ENCODE measurements at regions not wholly inside any gene's neighbourhood (a gene's known extent, or its start where the extent isn't known, plus 50 kb on each side); places are given as distances from the start of the nearest gene placed in this dataset.

DNA sequence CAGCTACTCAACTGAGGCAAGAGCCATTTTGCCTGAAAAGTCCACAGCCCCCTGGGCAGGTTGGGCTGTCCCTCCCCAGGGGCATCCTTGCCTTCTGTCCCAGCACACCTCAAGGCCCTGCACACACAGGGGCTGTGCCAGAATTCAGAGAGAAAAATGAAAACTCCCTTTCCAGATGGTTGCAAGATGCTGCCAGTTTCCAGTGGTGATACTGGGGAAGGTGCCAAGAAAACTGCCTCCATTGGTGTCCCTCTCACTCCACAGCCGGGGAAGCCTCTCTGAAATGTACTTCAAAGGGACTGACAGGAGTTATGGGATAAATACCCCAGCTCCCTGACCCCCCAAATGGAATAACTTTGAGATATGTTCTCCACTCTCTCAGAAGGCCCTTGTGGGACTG is 154.2 kb upstream of the MAFB start:
- H3K36me3 ChIP-seq = no peaks in the 10 kb centered on the region
- H3K4me3 ChIP-seq (ENCODE audit: low read depth, low read length) = no peak overlapping the region
- no peaks in the 10 kb centered on the region for H3K4me1 ChIP-seq
- no peak for DNase-seq
- H3K27me3 ChIP-seq = no peaks in the 10 kb centered on the region; the same call in 1 of the 2 replicates
- no peak for TF ChIP-seq CTCF (IDR thresholded peaks at IDR 0.05; ENCODE audit: low read depth, low read length)
- H3K9me3 ChIP-seq = no peaks in the 10 kb centered on the region

DNA sequence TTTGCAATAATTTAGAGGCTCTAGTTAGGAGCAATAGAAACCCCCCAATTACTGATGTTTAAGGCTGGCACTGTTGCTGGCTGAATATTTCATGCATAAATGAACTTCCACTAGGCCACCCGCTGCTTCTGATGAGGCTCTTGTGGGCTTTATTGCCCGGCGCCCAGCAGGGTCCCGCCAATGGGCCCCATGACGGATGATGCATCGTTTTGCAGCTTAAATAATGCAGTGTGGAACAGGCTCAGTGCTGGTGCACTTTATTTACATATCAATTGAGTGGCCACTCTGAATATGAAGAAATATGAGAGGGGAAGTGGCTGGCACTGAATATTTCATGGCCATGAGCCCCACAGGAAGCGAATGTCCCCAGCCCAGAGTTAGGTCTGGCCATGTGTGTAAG is 155.3 kb upstream of the MAFB start:
- Histone ChIP-seq H3K4me1 (no peaks in the 10 kb centered on the region), H3K36me3 (no peaks in the 10 kb centered on the region), H3K27me3 (no peaks in the 10 kb centered on the region; the same call in 1 of the 2 replicates), H3K9me3 (no peaks in the 10 kb centered on the region), H3K4me3 (ENCODE audit: low read depth, low read length) (no peak overlapping the region)
- no peak for TF ChIP-seq CTCF (IDR thresholded peaks at IDR 0.05; ENCODE audit: low read depth, low read length)
- no peak for DNase-seq

- H3K4me3 ChIP-seq (ENCODE audit: low read depth, low read length) = no peak overlapping the region
- no peaks in the 10 kb centered on the region for H3K4me1 ChIP-seq
- no peak for TF ChIP-seq CTCF (IDR thresholded peaks at IDR 0.05; ENCODE audit: low read depth, low read length)
- no peaks in the 10 kb centered on the region for H3K36me3 ChIP-seq
- no peaks in the 10 kb centered on the region for H3K27me3 ChIP-seq
- H3K9me3 ChIP-seq = no peaks in the 10 kb centered on the region
- no peak for DNase-seq
Measured at GRCh38 chr20:40848096-40848495, 159.1 kb upstream of the MAFB start.

GRCh38 chr20:40848526-40848925 is 159.5 kb upstream of the MAFB start:
- DNase-seq = no peak

DNA sequence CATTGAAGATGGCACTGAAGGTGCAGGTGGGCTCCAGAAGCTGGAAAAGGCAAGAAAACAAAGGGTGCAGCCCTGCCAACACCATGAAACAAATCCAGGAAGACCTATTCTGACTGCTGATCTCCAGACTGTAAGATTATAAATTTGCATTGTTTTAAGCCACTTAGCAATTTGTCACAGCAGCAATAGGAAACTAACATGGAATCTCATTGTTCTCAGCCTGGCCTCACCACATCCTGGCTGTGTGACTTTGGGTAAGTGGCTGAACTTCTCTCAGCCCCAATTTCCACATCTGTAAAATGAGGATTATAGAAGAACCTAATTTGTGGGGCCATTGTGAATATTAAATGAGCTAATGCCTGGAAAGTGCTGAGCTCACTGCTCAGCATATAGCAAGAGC is 160.4 kb upstream of the MAFB start:
- Histone ChIP-seq H3K4me3 (ENCODE audit: low read depth, low read length) (no peak overlapping the region), H3K36me3 (no peaks in the 10 kb centered on the region), H3K27me3 (no peaks in the 10 kb centered on the region), H3K4me1 (no peaks in the 10 kb centered on the region), H3K9me3 (no peaks in the 10 kb centered on the region)
- DNase-seq = no peak
- no peak for TF ChIP-seq CTCF (IDR thresholded peaks at IDR 0.05; ENCODE audit: low read depth, low read length)

More at GRCh38 chr20:40848526-40848925, 159.5 kb upstream of the MAFB start:
- no peak for TF ChIP-seq CTCF (IDR thresholded peaks at IDR 0.05; ENCODE audit: low read depth, low read length)
- H3K4me1 ChIP-seq = no peaks in the 10 kb centered on the region
- H3K36me3 ChIP-seq = no peaks in the 10 kb centered on the region
- H3K27me3 ChIP-seq = no peaks in the 10 kb centered on the region
- no peaks in the 10 kb centered on the region for H3K9me3 ChIP-seq
- no peak overlapping the region for H3K4me3 ChIP-seq (ENCODE audit: low read depth, low read length)

DNA sequence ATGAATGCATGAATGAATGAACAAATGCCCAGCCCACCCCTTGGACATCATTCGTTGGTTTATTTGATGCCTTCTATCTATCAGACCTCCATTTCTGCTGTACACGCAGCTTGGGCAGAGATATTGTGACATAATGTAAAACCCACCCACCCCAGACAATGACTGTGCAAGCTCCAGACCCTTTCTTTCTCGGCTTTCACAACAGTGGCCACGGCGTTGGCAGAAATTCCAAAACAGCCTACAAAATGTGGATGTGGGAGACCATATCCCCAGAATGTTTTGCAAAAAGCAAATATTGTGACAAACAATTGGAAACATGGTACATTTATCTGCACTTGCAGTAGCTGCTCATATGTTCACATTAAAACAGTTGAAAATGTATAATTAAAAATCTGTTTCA is 162.0 kb upstream of the MAFB start:
- H3K36me3 ChIP-seq = no peaks in the 10 kb centered on the region
- no peak overlapping the region for H3K4me3 ChIP-seq (ENCODE audit: low read depth, low read length)
- H3K27me3 ChIP-seq = no peaks in the 10 kb centered on the region
- H3K9me3 ChIP-seq = no peaks in the 10 kb centered on the region
- DNase-seq = no peak
- no peak for TF ChIP-seq CTCF (IDR thresholded peaks at IDR 0.05; ENCODE audit: low read depth, low read length)
- H3K4me1 ChIP-seq = no peaks in the 10 kb centered on the region
